ENCODE measurements at regions not wholly inside any gene's neighbourhood (a gene's known extent, or its start where the extent isn't known, plus 50 kb on each side); places are given as distances from the start of the nearest gene placed in this dataset.

- dilution Hi-C loops (cut with MboI; ENCODE audit: extremely low pct_ligation_motif_present, low sequenced_read_pairs) (no loop called here), intact Hi-C loops (cut with micrococcal nuclease) (no loop called here)
- Histone ChIP-seq H3K4me1 (ENCODE audit: control insufficient read depth, extremely low read depth, insufficient read depth, low read length) (no peaks in the 10 kb centered on the region), H3K36me3 (ENCODE audit: control insufficient read depth in 2 of 2, extremely low read depth in 1 of 2, insufficient read depth in 2 of 2, low read length in 2 of 2) (no peaks in the 10 kb centered on the region), H4K20me1 (replicated peaks; ENCODE audit: control insufficient read depth, extremely low read depth, insufficient read depth, low read length) (no peaks in the 10 kb centered on the region), H2AFZ (ENCODE audit: low read depth, low read length) (no peak overlapping the region), H3K9ac (replicated peaks; ENCODE audit: extremely low read depth, insufficient read depth, low read length) (no peak overlapping the region), H3K4me3 (replicated peaks in 1 of 3; ENCODE audit: insufficient read depth in 1 of 3, low read depth in 1 of 3, low read length in 3 of 3) (no peak overlapping the region), H3K4me2 (ENCODE audit: insufficient read depth, low read length) (no peak overlapping the region), H3K27ac (ENCODE audit: insufficient read depth, low read depth, low read length) (no peak overlapping the region), H3K27me3 (ENCODE audit: control insufficient read depth in 2 of 2, insufficient read depth in 2 of 2, low read length in 2 of 2) (no peaks in the 10 kb centered on the region), H3K9me1 (replicated peaks; ENCODE audit: control insufficient read depth, extremely low read depth, insufficient read depth, low read length) (no peaks in the 10 kb centered on the region), H3K79me2 (ENCODE audit: control insufficient read depth, insufficient read depth, low read length) (no peaks in the 10 kb centered on the region), H3K9me3 (replicated peaks; ENCODE audit: control insufficient read depth, insufficient read depth, low read length) (no peaks in the 10 kb centered on the region)
- TF ChIP-seq POLR2AphosphoS5 (IDR thresholded peaks at IDR 0.05; ENCODE audit: insufficient read depth, low read depth, low read length) (no peak), MYC (IDR thresholded peaks at IDR 0.05; ENCODE audit: low read depth, low read length) (no peak), JUN (IDR thresholded peaks at IDR 0.05; ENCODE audit: borderline replicate concordance, insufficient read depth, insufficient read length, low read depth) (no peak), GATA2 (IDR thresholded peaks at IDR 0.05; ENCODE audit: insufficient read depth, insufficient read length, low read depth, low read length) (no peak), FOS (IDR thresholded peaks at IDR 0.05; ENCODE audit: borderline replicate concordance, insufficient read depth, low read length) (no peak)
- TF ChIP-seq, protein P1, sequence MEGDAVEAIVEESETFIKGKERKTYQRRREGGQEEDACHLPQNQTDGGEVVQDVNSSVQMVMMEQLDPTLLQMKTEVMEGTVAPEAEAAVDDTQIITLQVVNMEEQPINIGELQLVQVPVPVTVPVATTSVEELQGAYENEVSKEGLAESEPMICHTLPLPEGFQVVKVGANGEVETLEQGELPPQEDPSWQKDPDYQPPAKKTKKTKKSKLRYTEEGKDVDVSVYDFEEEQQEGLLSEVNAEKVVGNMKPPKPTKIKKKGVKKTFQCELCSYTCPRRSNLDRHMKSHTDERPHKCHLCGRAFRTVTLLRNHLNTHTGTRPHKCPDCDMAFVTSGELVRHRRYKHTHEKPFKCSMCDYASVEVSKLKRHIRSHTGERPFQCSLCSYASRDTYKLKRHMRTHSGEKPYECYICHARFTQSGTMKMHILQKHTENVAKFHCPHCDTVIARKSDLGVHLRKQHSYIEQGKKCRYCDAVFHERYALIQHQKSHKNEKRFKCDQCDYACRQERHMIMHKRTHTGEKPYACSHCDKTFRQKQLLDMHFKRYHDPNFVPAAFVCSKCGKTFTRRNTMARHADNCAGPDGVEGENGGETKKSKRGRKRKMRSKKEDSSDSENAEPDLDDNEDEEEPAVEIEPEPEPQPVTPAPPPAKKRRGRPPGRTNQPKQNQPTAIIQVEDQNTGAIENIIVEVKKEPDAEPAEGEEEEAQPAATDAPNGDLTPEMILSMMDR (IDR thresholded peaks at IDR 0.05; ENCODE audit: extremely low read depth in 1 of 2, insufficient read depth in 1 of 2, low read depth in 1 of 2, low read length in 2 of 2) = no peak
- TF ChIP-seq, protein P2, sequence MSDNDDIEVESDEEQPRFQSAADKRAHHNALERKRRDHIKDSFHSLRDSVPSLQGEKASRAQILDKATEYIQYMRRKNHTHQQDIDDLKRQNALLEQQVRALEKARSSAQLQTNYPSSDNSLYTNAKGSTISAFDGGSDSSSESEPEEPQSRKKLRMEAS (IDR thresholded peaks at IDR 0.05; ENCODE audit: insufficient read depth, insufficient read length) = no peak
- POLR2A ChIA-PET = no interaction called here
- FAIRE-seq (no peak), DNase-seq (ENCODE audit: low read depth, low spot score) (no peak)
- no TSS peak for BruUV-seq (replicated peaks)
- CTCF ChIA-PET = no interaction called here
Observed at GRCh38 chr20:12337601-12338000, 419.9 kb downstream of the BTBD3 start.
